SK-N-SH (cell line): ENCODE measurements at regions not wholly inside any gene's neighbourhood (a gene's known extent, or its start where the extent isn't known, plus 50 kb on each side); places are given as distances from the start of the nearest gene placed in this dataset.

Experiments used
- CTCF ChIA-PET: fragments of 300-600, 350-600 bp; formaldehyde crosslinking; extraction: SDS; loops from one replicate; lab custom pipeline; 2021; lab: Yijun Ruan, JAX
- POLR2A ChIA-PET: fragments of 350-600 bp; sonication (Branson Sonifier 250); formaldehyde crosslinking; extraction: SDS; loops from one replicate; lab custom pipeline; 2020; ENCODE audit warnings: antibody characterized with exemption, inconsistent platforms; lab: Yijun Ruan, JAX
- DNase-seq: peaks from one replicate; pipeline ENCODE4 v3.0.0; 2012
- H2AFZ ChIP-seq: fragments of 200-600 bp; sonication (generic); 2 replicates; pipeline ENCODE4 v1.8.1; 2016; ENCODE audit warnings: antibody characterized with exemption, mild to moderate bottlenecking, low read depth
- H3F3A ChIP-seq: fragments of 200-600 bp; sonication (generic); replicated peaks from 2 replicates; pipeline ENCODE3; 2016; ENCODE audit warnings: antibody characterized with exemption, mild to moderate bottlenecking; ENCODE audit not compliant: insufficient read depth
- H3K27ac ChIP-seq, 2 experiments: fragments of 200-500 bp in 1 of 2; fragments of 200-600 bp in 1 of 2; sonication (Bioruptor generic) in 1 of 2; sonication (generic), shearing (Covaris generic) in 1 of 2; 2 replicates each; pipeline versions ENCODE4 v1.5.1 to v1.6.1; 2014 to 2016; ENCODE audit warnings: low read depth in 2 of 2, inconsistent platforms in 1 of 2, low read length in 1 of 2, mild to moderate bottlenecking in 1 of 2, mixed read lengths in 1 of 2
- H3K27me3 ChIP-seq: fragments of 200-600 bp; sonication (generic), shearing (Covaris generic); 2 replicates; pipeline ENCODE4 v1.6.1; 2016; ENCODE audit warnings: mixed run types; ENCODE audit not compliant: insufficient read depth
- H3K36me3 ChIP-seq, 2 experiments: fragments of 200-500 bp in 1 of 2; fragments of 200-600 bp in 1 of 2; sonication (Bioruptor generic) in 1 of 2; sonication (generic) in 1 of 2; replicated peaks in 1 of 2; 2 replicates each; pipeline versions ENCODE3 to v1.5.1; 2014 to 2016; ENCODE audit warnings: low read length in 1 of 2, mild to moderate bottlenecking in 1 of 2; ENCODE audit not compliant: insufficient read depth in 2 of 2, control insufficient read depth in 1 of 2
- H3K4me1 ChIP-seq, 2 experiments: fragments of 200-500 bp in 1 of 2; fragments of 200-600 bp in 1 of 2; sonication (Bioruptor generic) in 1 of 2; sonication (generic), shearing (Covaris generic) in 1 of 2; 2 replicates each; pipeline versions ENCODE4 v1.5.1 to v1.6.1; 2014 to 2016; ENCODE audit warnings: low read depth in 1 of 2, low read length in 1 of 2, mixed run types in 1 of 2; ENCODE audit not compliant: insufficient read depth in 2 of 2, control insufficient read depth in 1 of 2
- H3K4me2 ChIP-seq: fragments of 200-600 bp; sonication (generic), shearing (Covaris generic); 2 replicates; pipeline ENCODE4 v1.6.1; 2017; ENCODE audit warnings: mixed run types
- H3K4me3 ChIP-seq, 2 experiments: fragments of 200-500 bp in 1 of 2; fragments of 200-600 bp in 1 of 2; sonication (Bioruptor generic) in 1 of 2; sonication (generic), shearing (Covaris generic) in 1 of 2; 2 replicates each; pipeline versions ENCODE4 v1.5.1 to v1.8.1; 2014 to 2016; ENCODE audit warnings: low read depth in 2 of 2, inconsistent platforms in 1 of 2, low read length in 1 of 2, mild to moderate bottlenecking in 1 of 2, mixed read lengths in 1 of 2, moderate library complexity in 1 of 2
- H3K79me2 ChIP-seq: fragments of 200-600 bp; sonication (generic); 2 replicates; pipeline ENCODE4 v1.8.1; 2017; ENCODE audit warnings: mild to moderate bottlenecking; ENCODE audit not compliant: insufficient read depth
- H3K9ac ChIP-seq: fragments of 200-600 bp; sonication (generic); 2 replicates; pipeline ENCODE4 v1.6.1; 2017; ENCODE audit warnings: mixed run types
- H3K9me2 ChIP-seq: fragments of 200-600 bp; sonication (generic); 2 replicates; pipeline ENCODE4 v1.6.1; 2017; ENCODE audit warnings: mixed run types
- H3K9me3 ChIP-seq: fragments of 200-600 bp; sonication (generic); 2 replicates; pipeline ENCODE4 v1.6.1; 2017; ENCODE audit warnings: mixed run types, mild to moderate bottlenecking, moderate library complexity
- H4K20me1 ChIP-seq: fragments of 200-600 bp; sonication (generic); 2 replicates; pipeline ENCODE4 v1.6.1; 2017; ENCODE audit warnings: mild to moderate bottlenecking, mixed run types; ENCODE audit not compliant: insufficient read depth
- EP300 ChIP-seq, 2 experiments: IDR thresholded peaks; 2 replicates each; pipeline versions ENCODE4 v1.4.0 to v1.6.1; 2012; ENCODE audit warnings: borderline replicate concordance in 1 of 2, low read depth in 1 of 2, low read length in 1 of 2
- EZH2phosphoT487 ChIP-seq: fragments of 200-600 bp; sonication (generic); IDR thresholded peaks from 2 replicates; pipeline ENCODE4 v1.6.1; 2017; ENCODE audit warnings: low read depth, mixed run types, mild to moderate bottlenecking, antibody characterized with exemption, moderate library complexity, borderline replicate concordance
- FOSL2 ChIP-seq: IDR thresholded peaks from 2 replicates; pipeline ENCODE4 v1.4.0; 2012; ENCODE audit warnings: low read depth, mild to moderate bottlenecking, moderate library complexity, borderline replicate concordance
- FOXJ3 ChIP-seq: sonication (generic); formaldehyde crosslinking; IDR thresholded peaks from 2 replicates; pipeline ENCODE4 v1.5.1; 2020; ENCODE audit warnings: mild to moderate bottlenecking, missing genetic modification reagents
- JUND ChIP-seq: IDR thresholded peaks from 2 replicates; pipeline ENCODE4 v1.4.0; 2012
- NFIC ChIP-seq: IDR thresholded peaks from 2 replicates; pipeline ENCODE4 v1.4.0; 2012; ENCODE audit warnings: borderline replicate concordance
- NRF1 ChIP-seq: IDR thresholded peaks from 2 replicates; pipeline ENCODE4 v1.6.1; 2012; ENCODE audit warnings: low read depth, mild to moderate bottlenecking, low read length
- RAD21 ChIP-seq: IDR thresholded peaks from 2 replicates; pipeline ENCODE4 v1.6.1; 2012; ENCODE audit warnings: mild to moderate bottlenecking, low read length
- RCOR1 ChIP-seq: fragments of 150-350 bp; IDR thresholded peaks from 2 replicates; pipeline ENCODE4 v1.6.1; 2017; ENCODE audit warnings: antibody characterized with exemption, low read length
- TAF1 ChIP-seq: IDR thresholded peaks from 2 replicates; pipeline ENCODE4 v1.6.1; 2012; ENCODE audit warnings: low read depth, mild to moderate bottlenecking, low read length, moderate library complexity, borderline replicate concordance
- TCF12 ChIP-seq: IDR thresholded peaks from 2 replicates; pipeline ENCODE4 v1.4.0; 2012
- TEAD4 ChIP-seq: IDR thresholded peaks from 2 replicates; pipeline ENCODE4 v1.4.0; 2012; ENCODE audit warnings: mild to moderate bottlenecking, borderline replicate concordance; ENCODE audit not compliant: insufficient read depth
- USF2 ChIP-seq: fragments of 150-350 bp; IDR thresholded peaks from 2 replicates; pipeline ENCODE4 v1.6.1; 2017; ENCODE audit warnings: antibody characterized with exemption, low read length, low read depth, borderline replicate concordance
- YY1 ChIP-seq: IDR thresholded peaks from 2 replicates; pipeline ENCODE4 v1.4.0; 2012; ENCODE audit warnings: low read depth, mild to moderate bottlenecking
- ZBTB33 ChIP-seq: IDR thresholded peaks from 2 replicates; pipeline ENCODE4 v1.4.0; 2012; ENCODE audit warnings: low read depth, borderline replicate concordance
- WGBS: methylation state at CpG from one replicate; pipeline ENCODE4 v1.1.6; 2017; ENCODE audit warnings: low lambda C conversion rate; 5-methylcytosine and 5-hydroxymethylcytosine counted together
- TF ChIP-seq, protein P1 (sequence below): fragments of 200-600 bp; sonication (generic); IDR thresholded peaks from 2 replicates; pipeline ENCODE4 v1.6.1; 2017; ENCODE audit warnings: antibody characterized with exemption, mild to moderate bottlenecking, moderate library complexity
- TF ChIP-seq, protein P2 (sequence below): fragments of 150-350 bp; IDR thresholded peaks from 2 replicates; pipeline ENCODE4 v1.6.1; 2016; ENCODE audit warnings: mild to moderate bottlenecking, low read depth, low read length

DNA sequence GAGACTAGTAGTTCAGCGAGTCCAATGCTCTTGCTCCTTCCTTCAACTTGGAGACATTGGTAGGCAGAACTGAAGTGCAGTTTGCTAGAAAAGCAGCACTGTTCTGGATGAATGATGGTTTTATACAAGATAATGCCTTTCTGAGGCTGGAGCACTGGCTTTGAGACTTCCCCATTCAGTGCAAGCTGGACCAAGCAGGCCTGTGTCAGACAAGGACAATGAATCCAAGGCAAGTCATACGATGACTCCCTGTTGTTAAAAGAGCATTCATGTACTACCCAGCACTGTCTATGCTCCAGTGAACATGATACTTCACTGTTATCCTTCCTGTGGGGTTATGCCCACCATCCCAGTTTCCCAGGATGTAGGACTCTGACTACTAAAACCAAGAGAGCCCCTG lies 242.3 kb upstream of the RAG2 start:
- CTCF ChIA-PET, result no interaction called here
- no peaks in the 10 kb centered on the region for H3K36me3 ChIP-seq
- TF ChIP-seq JUND (no peak), USF2 (no peak), FOXJ3 (no peak), EZH2phosphoT487 (no peak), NRF1 (no peak), FOSL2 (no peak), NFIC (no peak), RAD21 (no peak), EP300 (IDR thresholded peaks at IDR 0.05; ENCODE audit: borderline replicate concordance in 1 of 2, low read depth in 1 of 2, low read length in 1 of 2) (no peak), TEAD4 (no peak), TAF1 (no peak), YY1 (no peak), RCOR1 (no peak), ZBTB33 (no peak), TCF12 (no peak)
- TF ChIP-seq, protein P1, sequence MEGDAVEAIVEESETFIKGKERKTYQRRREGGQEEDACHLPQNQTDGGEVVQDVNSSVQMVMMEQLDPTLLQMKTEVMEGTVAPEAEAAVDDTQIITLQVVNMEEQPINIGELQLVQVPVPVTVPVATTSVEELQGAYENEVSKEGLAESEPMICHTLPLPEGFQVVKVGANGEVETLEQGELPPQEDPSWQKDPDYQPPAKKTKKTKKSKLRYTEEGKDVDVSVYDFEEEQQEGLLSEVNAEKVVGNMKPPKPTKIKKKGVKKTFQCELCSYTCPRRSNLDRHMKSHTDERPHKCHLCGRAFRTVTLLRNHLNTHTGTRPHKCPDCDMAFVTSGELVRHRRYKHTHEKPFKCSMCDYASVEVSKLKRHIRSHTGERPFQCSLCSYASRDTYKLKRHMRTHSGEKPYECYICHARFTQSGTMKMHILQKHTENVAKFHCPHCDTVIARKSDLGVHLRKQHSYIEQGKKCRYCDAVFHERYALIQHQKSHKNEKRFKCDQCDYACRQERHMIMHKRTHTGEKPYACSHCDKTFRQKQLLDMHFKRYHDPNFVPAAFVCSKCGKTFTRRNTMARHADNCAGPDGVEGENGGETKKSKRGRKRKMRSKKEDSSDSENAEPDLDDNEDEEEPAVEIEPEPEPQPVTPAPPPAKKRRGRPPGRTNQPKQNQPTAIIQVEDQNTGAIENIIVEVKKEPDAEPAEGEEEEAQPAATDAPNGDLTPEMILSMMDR, result no peak
- TF ChIP-seq, protein P2, sequence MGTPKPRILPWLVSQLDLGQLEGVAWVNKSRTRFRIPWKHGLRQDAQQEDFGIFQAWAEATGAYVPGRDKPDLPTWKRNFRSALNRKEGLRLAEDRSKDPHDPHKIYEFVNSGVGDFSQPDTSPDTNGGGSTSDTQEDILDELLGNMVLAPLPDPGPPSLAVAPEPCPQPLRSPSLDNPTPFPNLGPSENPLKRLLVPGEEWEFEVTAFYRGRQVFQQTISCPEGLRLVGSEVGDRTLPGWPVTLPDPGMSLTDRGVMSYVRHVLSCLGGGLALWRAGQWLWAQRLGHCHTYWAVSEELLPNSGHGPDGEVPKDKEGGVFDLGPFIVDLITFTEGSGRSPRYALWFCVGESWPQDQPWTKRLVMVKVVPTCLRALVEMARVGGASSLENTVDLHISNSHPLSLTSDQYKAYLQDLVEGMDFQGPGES, result no peak
- 31% methylated on average over 2 of the region's 2 CpGs for WGBS
- no peaks in the 10 kb centered on the region for H3K9me3 ChIP-seq
- no peak overlapping the region for H3K4me3 ChIP-seq
- no peak for DNase-seq
- no peaks in the 10 kb centered on the region for H3K4me1 ChIP-seq
- H3K4me2 ChIP-seq, result no peak overlapping the region
- no peak overlapping the region for H3K9ac ChIP-seq
- no peaks in the 10 kb centered on the region for H3K79me2 ChIP-seq
- H4K20me1 ChIP-seq, result no peaks in the 10 kb centered on the region
- H3K27ac ChIP-seq, result no peak overlapping the region
- POLR2A ChIA-PET, result no interaction called here
- H3K27me3 ChIP-seq, result no peaks in the 10 kb centered on the region
- no peaks in the 10 kb centered on the region for H3K9me2 ChIP-seq
- no peak overlapping the region for H2AFZ ChIP-seq
- H3F3A ChIP-seq, result no peaks in the 10 kb centered on the region
